H9 (cell line): ENCODE measurements at regions not wholly inside any gene's neighbourhood (a gene's known extent, or its start where the extent isn't known, plus 50 kb on each side); places are given as distances from the start of the nearest gene placed in this dataset.

Experiments
- DNase-seq: peaks from one replicate; pipeline ENCODE4 v3.0.0-alpha.2; 2017
- H2AFZ ChIP-seq: one replicate; pipeline ENCODE4 v1.6.1; 2013; ENCODE audit warnings: mild to moderate bottlenecking, low read length, control low read depth, moderate library complexity
- H2AK5ac ChIP-seq: 2 replicates; pipeline ENCODE4 v1.6.1; 2013; ENCODE audit warnings: low read length, control low read depth, mixed read lengths; ENCODE audit not compliant: insufficient read length
- H2BK120ac ChIP-seq: one replicate; pipeline ENCODE4 v1.6.1; 2013; ENCODE audit warnings: low read depth, mild to moderate bottlenecking, low read length, control low read depth, inconsistent platforms; ENCODE audit not compliant: poor library complexity, severe bottlenecking
- H2BK12ac ChIP-seq: 2 replicates; pipeline ENCODE4 v1.6.1; 2013; ENCODE audit warnings: low read length, control low read depth, mixed read lengths, low read depth; ENCODE audit not compliant: insufficient read length
- H2BK15ac ChIP-seq: 2 replicates; pipeline ENCODE4 v1.6.1; 2013; ENCODE audit warnings: low read depth, low read length, control low read depth
- H2BK20ac ChIP-seq: one replicate; pipeline ENCODE4 v1.6.1; 2013; ENCODE audit warnings: low read depth, mild to moderate bottlenecking, low read length, control low read depth, inconsistent platforms; ENCODE audit not compliant: poor library complexity, severe bottlenecking
- H2BK5ac ChIP-seq: 2 replicates; pipeline ENCODE4 v1.6.1; 2013; ENCODE audit warnings: low read length, control low read depth, mixed read lengths; ENCODE audit not compliant: insufficient read length
- H3K14ac ChIP-seq: 2 replicates; pipeline ENCODE4 v1.6.1; 2013; ENCODE audit warnings: low read length, control low read depth; ENCODE audit not compliant: insufficient read depth
- H3K18ac ChIP-seq: 2 replicates; pipeline ENCODE4 v1.6.1; 2013; ENCODE audit warnings: low read depth, mild to moderate bottlenecking, mixed read lengths, low read length, control low read depth; ENCODE audit not compliant: insufficient read length
- H3K23ac ChIP-seq: 2 replicates; pipeline ENCODE4 v1.6.1; 2013; ENCODE audit warnings: low read length, control low read depth, mixed read lengths, low read depth; ENCODE audit not compliant: insufficient read length
- H3K23me2 ChIP-seq: 2 replicates; pipeline ENCODE4 v1.6.1; 2013; ENCODE audit warnings: low read depth, mild to moderate bottlenecking, mixed read lengths, low read length, control low read depth; ENCODE audit not compliant: insufficient read length, poor library complexity, severe bottlenecking
- H3K27ac ChIP-seq: 2 replicates; pipeline ENCODE4 v1.5.1; 2013; ENCODE audit warnings: low read length, control low read depth, mixed read lengths, low read depth; ENCODE audit not compliant: insufficient read length
- H3K27me3 ChIP-seq: 2 replicates; pipeline ENCODE4 v1.6.1; 2013; ENCODE audit warnings: low read length, control low read depth, inconsistent platforms; ENCODE audit not compliant: insufficient read depth
- H3K4ac ChIP-seq: 2 replicates; pipeline ENCODE4 v1.6.1; 2013; ENCODE audit warnings: low read depth, mild to moderate bottlenecking, control low read depth, inconsistent platforms, low read length, moderate library complexity
- H3K4me1 ChIP-seq: 2 replicates; pipeline ENCODE4 v1.6.1; 2013; ENCODE audit warnings: low read length, control low read depth, inconsistent platforms; ENCODE audit not compliant: insufficient read depth
- H3K4me2 ChIP-seq: 2 replicates; pipeline ENCODE4 v1.6.1; 2013; ENCODE audit warnings: low read length, control low read depth, mixed read lengths; ENCODE audit not compliant: insufficient read length, insufficient read depth
- H3K56ac ChIP-seq: 2 replicates; pipeline ENCODE4 v1.6.1; 2013; ENCODE audit warnings: low read depth, mild to moderate bottlenecking, mixed read lengths, low read length, control low read depth; ENCODE audit not compliant: insufficient read length
- H3K79me1 ChIP-seq: 2 replicates; pipeline ENCODE4 v1.6.1; 2013; ENCODE audit warnings: low read depth, mild to moderate bottlenecking, moderate library complexity, low read length, control low read depth, inconsistent platforms; ENCODE audit not compliant: insufficient read depth, poor library complexity, severe bottlenecking
- H3K79me2 ChIP-seq: 2 replicates; pipeline ENCODE4 v1.6.1; 2013; ENCODE audit warnings: low read length, control low read depth, inconsistent platforms; ENCODE audit not compliant: insufficient read depth
- H3K9ac ChIP-seq: 2 replicates; pipeline ENCODE4 v1.6.1; 2013; ENCODE audit warnings: low read length, control low read depth, mixed read lengths; ENCODE audit not compliant: insufficient read length; ENCODE audit errors: extremely low read depth
- H3K9me3 ChIP-seq: one replicate; pipeline ENCODE4 v1.6.1; 2013; ENCODE audit warnings: low read depth, low read length, inconsistent platforms; ENCODE audit not compliant: control insufficient read depth
- H3T11ph ChIP-seq: one replicate; pipeline ENCODE4 v1.6.1; 2013; ENCODE audit warnings: mild to moderate bottlenecking, low read length, control low read depth, inconsistent platforms
- H4K20me1 ChIP-seq: one replicate; pipeline ENCODE4 v1.6.1; 2013; ENCODE audit not compliant: control insufficient read depth, insufficient read length, insufficient read depth
- H4K5ac ChIP-seq: 2 replicates; pipeline ENCODE4 v1.6.1; 2013; ENCODE audit warnings: low read depth, mild to moderate bottlenecking, mixed read lengths, low read length, control low read depth; ENCODE audit not compliant: insufficient read length
- H4K8ac ChIP-seq: replicated peaks from 2 replicates; pipeline ENCODE4 v1.6.1; 2013; ENCODE audit warnings: low read length, control low read depth, mixed read lengths, low read depth; ENCODE audit not compliant: insufficient read length
- H4K91ac ChIP-seq: 2 replicates; pipeline ENCODE4 v1.6.1; 2013; ENCODE audit warnings: low read depth, mild to moderate bottlenecking, moderate library complexity, mixed read lengths, low read length, control low read depth; ENCODE audit not compliant: insufficient read length
- H3K27ac Mint-ChIP-seq, 3 experiments: 2 replicates in 2 of 3; 3 replicates in 1 of 3; pipeline ENCODE4 v1.8.0; 2020 to 2021; ENCODE audit warnings: mixed read lengths in 3 of 3, mild to moderate bottlenecking in 1 of 3, moderate library complexity in 1 of 3
- H3K27me3 Mint-ChIP-seq: 2 replicates; pipeline ENCODE4 v1.8.0; 2021; ENCODE audit warnings: low read depth, mild to moderate bottlenecking, moderate library complexity, mixed read lengths
- H3K36me3 Mint-ChIP-seq, 3 experiments: 2 replicates in 2 of 3; 3 replicates in 1 of 3; pipeline ENCODE4 v1.8.0; 2020 to 2021; ENCODE audit warnings: low read depth in 3 of 3, mixed read lengths in 3 of 3; ENCODE audit not compliant: insufficient read depth in 1 of 3
- H3K4me1 Mint-ChIP-seq, 2 experiments: 2 replicates each; pipeline ENCODE4 v1.8.0; 2020; ENCODE audit warnings: mixed read lengths in 2 of 2
- H3K4me3 Mint-ChIP-seq, 2 experiments: 2 replicates in 1 of 2; 3 replicates in 1 of 2; pipeline ENCODE4 v1.8.0; 2020 to 2021; ENCODE audit warnings: mild to moderate bottlenecking in 2 of 2, mixed read lengths in 2 of 2, moderate library complexity in 1 of 2
- H3K9me3 Mint-ChIP-seq, 2 experiments: 2 replicates in 1 of 2; 3 replicates in 1 of 2; pipeline ENCODE4 v1.8.0; 2020; ENCODE audit warnings: mild to moderate bottlenecking in 2 of 2, mixed read lengths in 2 of 2, moderate library complexity in 1 of 2
- CTCF ChIP-seq: fragments of 200-600 bp; sonication (generic); conservative IDR thresholded peaks from 3 replicates; pipeline ENCODE4 v1.8.0; 2021; ENCODE audit warnings: antibody characterized with exemption, mild to moderate bottlenecking
- WGBS: extraction: QIAGEN DNeasy Blood & Tissue Kit; methylation state at CpG from one replicate; pipeline ENCODE4 v1.1.7; 2013; ENCODE audit warnings: missing lambda C conversion rate, low lambda C conversion rate, mixed read lengths; ENCODE audit not compliant: insufficient read length; ENCODE audit errors: extremely low coverage; 5-methylcytosine and 5-hydroxymethylcytosine counted together

- Histone ChIP-seq H3K79me1 (no peaks in the 10 kb centered on the region), H3K9ac (no peak overlapping the region), H4K8ac (no peak overlapping the region), H4K5ac (no peak overlapping the region), H2BK12ac (no peak overlapping the region), H3K23ac (no peak overlapping the region), H2BK20ac (no peak overlapping the region), H3K27me3 (no peaks in the 10 kb centered on the region), H4K91ac (no peak overlapping the region), H3K27ac (no peak overlapping the region), H2BK5ac (no peak overlapping the region), H3K4me1 (no peaks in the 10 kb centered on the region), H3K4me2 (no peak overlapping the region), H3K56ac (no peak overlapping the region), H3K9me3 (no peaks in the 10 kb centered on the region), H4K20me1 (no peaks in the 10 kb centered on the region), H2AK5ac (no peak overlapping the region), H3K18ac (no peak overlapping the region), H2BK120ac (no peak overlapping the region), H3K4ac (no peak overlapping the region), H2AFZ (no peak overlapping the region), H3T11ph (no peak overlapping the region), H3K79me2 (no peaks in the 10 kb centered on the region), H3K23me2 (no peaks in the 10 kb centered on the region), H2BK15ac (no peak overlapping the region), H3K14ac (no peak overlapping the region)
- no CpG with 5 or more reads among the region's 3 CpGs for WGBS
- H3K9me3 Mint-ChIP-seq = peaks cover 5 to 6% of the 10 kb centered on the region in 2 experiments; a peak in 4 of 5 replicates
- no peak overlapping the region for H3K27ac Mint-ChIP-seq
- no peak overlapping the region for H3K4me3 Mint-ChIP-seq
- no peak for TF ChIP-seq CTCF
- H3K27me3 Mint-ChIP-seq = no peaks in the 10 kb centered on the region
- H3K4me1 Mint-ChIP-seq = peaks cover 0 to 12% of the 10 kb centered on the region in 2 experiments; a peak in 2 of 4 replicates
- no peak for DNase-seq
- H3K36me3 Mint-ChIP-seq = peaks cover under 1 to 2% (median under 1%) of the 10 kb centered on the region in 3 experiments; a peak in 5 of 7 replicates
Measured at GRCh38 chr6:134819863-134820800, 129.8 kb downstream of the ALDH8A1 start.
